Right ventricle myocardium superior (tissue), 1 donor: ENCODE measurements at regions not wholly inside any gene's neighbourhood (a gene's known extent, or its start where the extent isn't known, plus 50 kb on each side); places are given as distances from the start of the nearest gene placed in this dataset.

ENCODE experiments used
- ATAC-seq: fragments of 200-7000 bp; cut with Tn5 transposase; one replicate; pipeline ENCODE4 v1.9.1; 2020; ENCODE audit warnings: mild to moderate bottlenecking; ENCODE audit not compliant: poor library complexity
- DNase-seq: peaks from one replicate; pipeline ENCODE4 v3.0.0-alpha.2; 2020
- intact Hi-C: fragments of 100-400 bp; cut with DNase I; formaldehyde crosslinking; loops from one replicate; pipeline ENCODE4 v1.11.2; 2022
- donor health status: DM: no; HTN: yes; CAD: no; lungs with severe emphysema.

DNA sequence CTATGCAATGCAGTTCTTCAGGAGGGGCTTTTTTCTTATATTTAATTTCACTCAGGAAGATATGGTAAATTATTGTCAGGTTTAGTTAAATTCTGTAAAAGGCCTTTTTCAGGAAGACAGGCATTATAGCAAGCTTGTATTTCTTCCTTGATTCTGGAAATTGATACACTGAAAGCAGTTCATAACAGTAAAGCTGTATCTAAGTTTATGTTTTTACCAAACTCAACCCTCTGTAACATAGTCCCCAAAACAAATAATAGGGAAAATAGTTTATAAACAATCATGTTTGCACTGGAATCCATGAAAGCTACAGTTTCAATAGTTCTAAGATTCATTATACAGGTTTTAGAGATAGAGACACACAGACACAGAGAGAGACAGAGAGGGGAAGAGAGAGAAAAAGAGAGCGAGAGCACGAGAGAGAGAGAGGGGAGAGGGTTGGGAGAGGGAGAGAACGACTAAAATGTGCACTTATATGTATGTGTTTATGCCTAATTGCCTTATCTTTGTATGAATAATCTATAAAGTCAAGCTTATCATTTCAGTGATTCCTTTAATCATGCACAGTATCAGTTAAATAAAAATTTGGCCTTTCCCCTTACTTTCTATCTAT, 454.4 kb downstream of the RFPL4B start:
- DNase-seq (no peak), ATAC-seq (no peak)
- intact Hi-C loops, result no loop called here

DNA sequence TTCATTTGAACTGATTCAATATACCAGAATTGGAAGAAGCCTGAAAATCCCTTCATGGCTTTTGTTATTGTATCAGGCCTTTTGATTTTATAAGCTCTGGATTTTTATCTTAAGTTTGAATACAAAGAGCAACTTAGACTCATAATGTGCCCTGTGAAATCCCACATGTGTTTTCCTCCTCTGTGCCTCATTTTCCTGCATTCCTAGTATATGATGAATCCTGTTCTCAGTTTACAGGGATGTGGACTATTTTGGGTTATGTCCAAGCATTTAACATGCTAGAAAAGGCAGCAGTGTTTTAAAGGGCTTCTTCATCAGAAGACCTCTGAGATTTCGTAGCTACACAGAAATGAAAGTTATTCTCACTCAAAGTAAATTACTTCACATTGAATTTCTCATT, 455.0 kb downstream of the RFPL4B start:
- intact Hi-C loops, result no loop called here

DNA sequence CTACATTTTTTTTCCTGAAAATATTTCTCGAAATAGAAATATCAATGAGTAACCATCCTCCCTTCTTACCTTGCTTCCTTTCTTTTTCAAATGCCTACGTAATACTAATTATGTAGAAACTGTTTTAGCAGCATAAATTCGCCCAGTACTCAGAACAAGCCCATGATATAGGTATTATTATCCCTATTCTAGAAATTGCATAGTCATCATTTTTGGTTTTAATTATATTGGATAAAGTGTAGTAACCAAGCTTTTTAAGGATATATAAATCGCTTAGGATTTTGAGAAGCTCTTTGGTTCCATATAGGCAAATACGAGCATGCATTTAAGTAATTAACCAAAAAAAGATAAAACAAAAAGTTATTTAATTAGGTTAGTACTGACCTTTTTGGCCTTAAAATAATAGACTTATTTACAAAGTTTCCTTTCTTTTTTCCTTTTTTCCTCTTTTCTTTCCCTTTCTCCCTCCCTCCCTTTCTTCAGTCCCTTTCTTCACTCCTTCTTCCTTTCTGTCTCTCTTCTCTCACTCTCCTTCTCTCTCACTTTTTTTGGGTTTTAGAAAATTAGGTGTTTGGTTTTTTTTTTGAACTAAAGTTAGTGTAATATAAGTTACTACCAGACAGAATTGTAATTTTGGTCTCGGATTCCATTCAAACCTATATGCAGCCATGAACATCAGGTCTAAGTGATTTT, 457.7 kb downstream of the RFPL4B start:
- intact Hi-C loops, result no loop called here
- ATAC-seq, result no peak
- DNase-seq, result no peak

More for the DNA sequence above, 455.0 kb downstream of the RFPL4B start:
- ATAC-seq, result no peak
- DNase-seq, result no peak

DNA sequence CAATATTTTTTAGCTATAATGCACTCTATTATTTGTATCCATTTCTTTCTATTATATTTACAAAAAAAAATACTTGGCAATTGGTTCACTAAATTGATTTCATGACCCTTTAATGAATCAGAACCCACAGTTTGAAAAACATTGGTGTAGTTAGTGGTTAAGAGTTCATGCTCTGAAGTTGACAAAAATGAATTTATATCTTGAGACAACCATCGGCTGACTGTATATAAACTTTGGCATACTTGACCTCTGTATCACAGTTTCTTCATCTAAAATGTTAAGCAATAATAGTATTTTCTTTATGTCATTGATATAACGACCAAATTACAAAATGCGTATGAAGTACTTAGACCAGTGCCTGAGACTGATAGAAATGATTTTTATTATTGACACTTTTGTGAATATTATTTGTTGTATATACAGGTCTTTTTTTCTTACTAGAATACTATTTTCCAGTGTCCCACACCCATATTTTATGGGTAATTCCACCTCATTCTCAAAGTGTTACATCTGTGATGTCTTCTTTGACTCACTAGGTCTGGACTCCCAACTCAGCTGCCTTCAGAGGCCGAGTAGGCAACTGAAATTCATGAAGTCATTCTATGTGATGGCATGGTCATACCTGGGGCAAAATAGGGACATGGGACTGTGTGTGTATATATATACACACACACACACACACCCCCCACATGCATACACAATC, 459.2 kb downstream of the RFPL4B start:
- ATAC-seq (no peak), DNase-seq (no peak)
- intact Hi-C loops, result no loop called here

DNA sequence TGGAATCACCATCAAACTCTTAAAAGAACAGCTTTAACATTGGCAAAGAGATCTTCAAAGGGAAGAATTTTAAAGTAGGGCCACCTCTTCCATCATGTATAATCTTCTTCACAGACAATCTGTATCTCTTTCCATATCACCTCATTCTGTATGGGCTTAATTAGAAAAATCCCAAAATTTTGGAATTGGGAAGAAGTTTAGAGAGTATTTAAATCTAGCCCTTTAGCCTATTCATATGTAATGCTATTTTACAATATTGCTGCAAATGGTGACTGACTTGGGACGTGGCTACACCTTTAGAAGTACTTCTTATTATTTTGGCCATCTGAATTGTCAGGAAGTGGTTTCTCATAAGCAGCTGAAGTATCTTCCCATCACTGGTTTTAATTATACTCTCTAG, 474.3 kb downstream of the RFPL4B start:
- DNase-seq (no peak), ATAC-seq (no peak)
- intact Hi-C loops, result no loop called here

DNA sequence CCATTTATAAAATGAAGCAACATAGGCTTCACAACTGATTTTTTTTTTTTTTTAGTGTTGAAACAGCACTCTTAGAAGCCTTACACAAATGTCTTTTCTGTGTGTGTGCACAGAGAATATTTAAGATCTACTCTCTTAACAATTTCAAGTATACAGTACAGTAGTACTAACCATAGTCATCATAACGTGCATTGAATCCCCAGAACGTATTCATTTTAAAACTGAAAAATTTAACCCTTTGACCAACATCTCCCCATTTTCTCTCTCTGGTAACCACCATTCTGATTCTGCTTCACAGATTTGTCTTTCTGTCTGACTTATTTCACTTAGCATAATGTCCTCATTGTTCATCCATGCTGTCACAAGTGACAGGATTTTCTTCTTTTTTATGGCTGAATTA, 475.6 kb downstream of the RFPL4B start:
- intact Hi-C loops, result no loop called here
- DNase-seq, result no peak
- no peak for ATAC-seq

DNA sequence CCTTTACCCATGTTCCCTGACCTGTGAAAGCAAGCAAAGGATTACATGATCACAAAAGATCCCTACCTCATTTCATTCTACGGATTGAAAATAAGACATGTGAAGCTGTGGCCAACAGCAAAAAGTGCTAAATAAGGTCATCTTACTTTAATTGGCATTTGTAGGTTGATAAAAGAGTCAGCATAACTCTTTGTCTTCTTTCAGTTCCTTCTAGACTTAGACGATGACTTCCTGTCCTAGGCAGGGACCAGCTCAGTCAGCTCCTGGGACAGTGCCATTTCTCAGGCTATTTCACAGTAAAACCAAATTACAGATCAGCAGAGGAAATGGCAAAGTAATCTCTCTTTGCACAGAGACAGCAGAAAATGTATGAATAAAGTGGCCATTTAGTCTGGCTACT, 480.7 kb downstream of the RFPL4B start:
- DNase-seq, result peak; percentile 47
- peak; percentile 55 for ATAC-seq
- intact Hi-C loops, result no loop called here

DNA sequence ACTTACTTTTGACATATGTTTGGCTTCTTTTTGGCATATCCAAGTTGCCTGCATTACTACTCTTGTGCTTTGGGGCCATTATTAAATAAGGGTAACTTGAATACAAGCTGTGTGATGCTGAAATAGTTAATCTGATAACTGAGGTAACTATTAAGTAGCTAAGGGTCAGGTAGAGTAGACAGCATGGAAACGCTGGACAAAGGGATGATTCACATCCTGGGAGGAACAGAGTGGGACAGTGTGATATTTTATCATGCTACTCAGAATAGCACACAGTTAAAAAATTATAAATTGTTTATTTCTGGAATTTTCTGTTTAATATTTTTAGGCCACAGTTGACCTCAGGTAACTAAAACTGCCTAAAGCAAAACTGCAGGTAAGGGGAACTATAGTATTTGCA, 483.9 kb downstream of the RFPL4B start:
- intact Hi-C loops, result no loop called here
- DNase-seq, result no peak

DNA sequence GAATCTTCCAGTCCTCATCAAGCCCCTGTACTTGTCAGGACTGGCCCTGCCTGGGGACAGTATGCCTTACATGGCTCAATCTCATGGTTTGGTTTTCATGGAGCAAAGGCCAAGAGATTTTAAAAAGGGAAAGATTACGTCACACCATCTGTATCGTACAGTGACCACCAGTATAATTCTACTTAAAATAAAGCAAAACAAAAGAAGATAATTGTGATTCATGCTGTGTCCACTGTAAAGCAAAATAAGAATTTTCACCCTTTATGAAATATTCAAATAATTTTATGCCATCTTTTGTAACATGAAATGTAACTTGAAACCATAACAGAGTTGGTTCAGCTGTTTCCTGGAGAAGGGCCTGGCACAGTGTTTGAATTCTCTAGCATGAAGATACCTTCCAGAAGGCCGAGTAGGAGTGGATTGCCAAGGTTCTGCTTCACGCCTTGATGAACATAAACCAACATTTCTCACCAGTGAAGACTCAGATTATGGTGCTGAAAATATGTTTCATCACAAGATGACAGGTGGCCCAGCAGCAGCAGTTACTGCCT, 486.5 kb downstream of the RFPL4B start:
- ATAC-seq, result no peak
- intact Hi-C loops, result no loop called here
- no peak for DNase-seq

More for the DNA sequence above, 483.9 kb downstream of the RFPL4B start:
- no peak for ATAC-seq

DNA sequence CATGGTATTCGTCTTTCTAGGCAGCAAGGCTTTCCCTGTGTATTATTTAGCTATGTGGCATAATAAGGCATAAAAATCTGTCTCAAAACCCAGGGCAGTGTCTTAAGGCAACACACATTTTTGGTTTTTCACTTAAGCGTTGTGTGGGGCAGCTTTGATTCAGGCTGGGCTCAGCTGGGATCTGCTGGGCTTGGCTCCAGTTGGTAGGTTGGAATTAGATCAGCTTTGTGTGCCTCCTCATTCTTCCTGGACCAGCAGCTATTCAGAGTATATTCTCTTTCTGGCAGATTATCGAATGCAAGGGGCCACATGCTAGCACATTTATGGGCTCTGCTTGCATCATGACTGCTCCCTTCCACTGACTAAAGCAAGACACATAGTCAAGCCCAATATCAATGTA, 487.9 kb downstream of the RFPL4B start:
- intact Hi-C loops, result no loop called here
- no peak for DNase-seq
- ATAC-seq, result no peak

DNA sequence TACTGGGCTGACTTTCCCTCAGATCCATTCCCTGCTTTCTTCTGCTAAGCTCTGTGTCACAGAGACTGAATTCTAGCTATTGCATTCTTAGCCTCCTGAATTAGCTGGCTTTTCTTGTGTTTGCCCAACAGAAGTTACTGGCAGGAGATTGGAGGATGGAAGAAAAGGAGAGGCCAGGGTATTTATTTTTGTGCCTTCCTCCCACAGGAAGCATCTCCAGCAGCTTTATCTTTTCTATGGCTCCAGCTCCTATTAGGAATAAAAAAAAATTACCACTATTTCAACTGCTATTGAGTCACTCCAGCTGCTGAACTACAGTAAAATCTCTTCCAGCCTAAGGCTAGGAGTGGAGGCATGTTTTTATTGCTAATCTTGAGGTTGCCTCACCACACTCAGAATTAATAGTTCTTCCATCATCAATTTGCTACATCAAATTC, 492.4 kb downstream of the RFPL4B start:
- ATAC-seq (peak; percentile 92), DNase-seq (no peak)
- intact Hi-C loops, result no loop called here

DNA sequence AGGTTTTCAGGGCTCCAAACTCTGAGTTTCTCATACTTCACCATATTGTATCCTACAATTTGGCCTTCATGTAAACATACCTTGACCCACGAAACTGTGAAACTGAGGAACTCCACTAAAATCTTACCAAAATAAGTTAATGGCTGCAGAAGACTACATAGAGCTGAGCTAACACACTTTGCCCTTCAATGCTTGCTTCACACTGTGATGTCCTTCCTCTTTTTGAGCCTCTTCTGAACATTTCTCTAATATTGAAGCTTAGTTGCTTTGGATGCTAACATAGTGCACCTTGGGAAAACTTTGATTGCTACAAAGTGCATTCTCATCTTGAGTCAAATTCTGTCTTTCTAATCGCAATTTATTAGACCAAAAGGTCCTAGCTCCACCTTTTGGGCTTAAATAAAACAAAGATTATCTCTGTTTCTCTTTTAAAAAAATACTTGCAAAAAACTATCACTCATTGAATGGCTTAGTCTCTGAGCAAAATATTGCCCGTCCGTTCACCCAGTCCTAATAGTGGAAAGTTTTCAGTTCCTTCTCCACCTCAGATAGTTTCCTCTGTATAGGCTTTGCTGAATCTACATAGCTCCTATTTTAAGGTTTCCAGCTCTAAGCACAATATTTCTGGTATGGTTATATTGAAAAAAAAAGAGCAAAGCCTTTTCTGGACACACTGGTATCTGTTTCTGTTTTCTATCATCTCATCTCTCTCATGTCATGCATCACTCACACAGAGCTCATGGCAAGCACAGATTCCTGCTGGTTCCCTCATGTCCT, 494.6 kb downstream of the RFPL4B start:
- intact Hi-C loops, result no loop called here
- ATAC-seq (no peak), DNase-seq (no peak)

DNA sequence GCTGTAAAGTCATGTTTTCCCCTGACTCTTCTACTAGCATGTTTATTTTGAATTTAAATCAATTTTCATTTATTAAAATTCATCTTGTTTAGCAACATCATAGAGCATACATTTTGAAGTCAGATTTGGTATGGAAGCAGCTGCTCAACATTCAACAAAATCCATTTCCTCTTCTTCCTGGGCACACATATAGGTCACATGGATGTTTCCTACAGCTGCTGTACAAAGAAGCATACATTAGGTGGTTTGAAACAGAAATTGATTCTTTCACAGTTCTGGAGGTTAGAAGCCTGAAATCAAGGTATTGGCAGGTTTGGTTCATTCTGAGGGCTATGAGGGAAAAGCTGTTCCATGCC, 495.2 kb downstream of the RFPL4B start:
- ATAC-seq (no peak), DNase-seq (no peak)
- intact Hi-C loops, result no loop called here

DNA sequence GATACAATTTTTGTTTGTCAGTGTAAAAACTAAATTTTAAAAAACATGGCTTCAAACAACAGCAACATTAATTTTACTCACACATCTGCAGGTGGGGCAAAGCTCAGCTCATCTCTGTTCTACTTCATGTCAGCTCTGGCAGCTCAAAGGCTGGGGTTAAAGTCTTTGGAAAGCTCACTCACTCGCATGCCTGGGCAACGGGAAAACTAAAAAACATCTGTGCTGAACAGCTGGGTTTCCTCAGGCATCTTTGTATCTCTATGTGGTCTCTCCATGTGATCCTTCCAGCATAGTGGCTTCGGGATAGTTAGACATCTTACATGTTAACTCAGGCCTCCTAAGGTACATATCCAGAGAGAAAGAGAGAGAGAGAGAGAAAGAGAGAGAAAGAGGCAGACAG, 499.6 kb downstream of the RFPL4B start:
- ATAC-seq (no peak), DNase-seq (no peak)
- intact Hi-C loops, result no loop called here

DNA sequence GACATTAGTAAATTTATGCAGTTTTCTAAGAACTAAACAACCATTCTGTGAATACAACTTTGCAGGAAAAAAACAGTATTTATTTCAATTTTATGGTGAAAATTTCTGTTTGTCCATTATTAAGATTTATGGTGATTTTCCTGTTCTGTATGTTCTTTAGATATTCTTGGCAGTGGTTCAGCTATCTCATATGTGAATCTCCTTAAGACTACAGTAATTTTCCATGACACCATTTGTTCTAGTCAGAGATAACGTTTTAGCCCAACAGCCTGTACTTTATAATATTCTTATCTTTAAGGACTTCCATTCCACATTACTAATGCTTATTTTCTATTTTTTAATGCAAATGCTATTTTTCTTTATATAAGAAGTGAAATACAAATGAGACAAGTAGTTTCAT, 504.0 kb downstream of the RFPL4B start:
- intact Hi-C loops, result no loop called here
- ATAC-seq (no peak), DNase-seq (no peak)

DNA sequence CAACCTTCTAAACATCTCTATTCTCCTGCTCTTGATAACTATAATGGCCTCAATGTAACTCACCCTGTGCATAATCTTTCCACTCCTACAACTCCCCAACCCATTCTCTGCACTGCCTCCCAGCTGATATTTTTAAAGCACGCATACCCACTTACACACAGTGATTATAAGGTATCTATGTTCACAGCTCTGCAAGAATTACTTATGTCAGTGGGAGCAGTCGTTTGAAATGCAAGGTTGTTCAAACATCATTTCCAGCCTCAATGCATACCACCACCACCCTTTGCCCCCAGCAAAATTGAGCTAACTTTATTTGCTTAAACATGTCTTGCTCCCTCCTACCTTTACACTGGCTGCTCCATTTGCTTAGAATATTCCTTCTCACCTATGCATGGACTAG, 506.0 kb downstream of the RFPL4B start:
- intact Hi-C loops, result no loop called here
- ATAC-seq (no peak), DNase-seq (no peak)

DNA sequence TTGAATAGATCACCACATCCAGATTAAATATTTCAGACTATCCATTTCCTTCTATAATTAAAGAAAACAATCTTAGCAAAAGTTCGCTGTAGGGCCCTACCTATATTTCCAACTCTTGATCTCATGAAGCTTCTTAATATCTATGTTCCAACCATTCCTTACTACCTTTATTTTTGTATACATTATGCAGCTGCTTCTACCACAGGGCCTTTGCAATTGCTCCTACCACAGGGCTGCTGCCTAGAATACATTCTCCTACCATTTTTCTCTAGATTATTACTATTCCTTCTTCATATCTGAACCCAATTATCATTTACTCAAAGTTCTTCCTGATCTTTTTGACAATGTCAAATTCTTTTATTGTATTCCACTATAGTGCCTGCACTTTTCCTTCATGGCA, 516.6 kb downstream of the RFPL4B start:
- DNase-seq (no peak), ATAC-seq (no peak)
- intact Hi-C loops, result no loop called here

DNA sequence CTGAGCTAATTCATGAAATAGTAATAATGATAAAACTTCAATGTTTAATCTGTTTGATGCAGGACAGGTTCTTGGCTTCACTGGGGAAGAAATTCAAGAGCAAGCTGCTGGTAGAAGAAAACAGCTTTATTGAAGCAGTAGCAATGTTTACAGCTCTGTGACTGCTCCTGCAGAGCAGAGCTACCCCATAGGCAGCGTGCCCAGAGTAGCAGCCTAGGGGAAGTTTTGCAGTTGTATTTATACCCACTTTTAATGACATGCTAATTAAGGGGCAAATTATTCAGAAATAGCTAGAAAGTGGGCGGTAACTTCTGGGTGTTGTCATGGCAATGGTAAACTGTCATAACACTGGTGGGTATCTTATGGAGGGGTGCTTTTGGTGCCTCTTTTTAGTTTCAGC, 518.0 kb downstream of the RFPL4B start:
- no peak for DNase-seq
- no peak for ATAC-seq
- intact Hi-C loops, result no loop called here

DNA sequence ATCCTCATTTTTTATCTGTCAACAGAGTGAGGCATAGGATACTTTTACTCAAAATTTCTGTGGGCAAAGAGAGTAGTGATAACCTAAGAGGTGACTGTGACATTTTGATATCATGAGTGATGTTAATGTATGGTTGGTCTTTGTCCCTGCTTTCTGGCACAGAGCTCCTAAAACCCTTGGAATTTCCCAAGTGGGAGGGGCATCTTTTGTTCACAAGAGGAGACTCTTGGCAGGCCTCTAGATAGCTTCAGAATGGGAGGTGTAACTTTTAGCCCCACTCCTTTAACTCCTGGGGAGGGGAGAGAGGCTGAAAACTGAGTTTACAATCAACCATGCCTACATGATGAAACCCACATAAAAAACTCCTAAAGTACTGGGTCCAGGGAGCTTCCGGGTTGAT, 527.8 kb downstream of the RFPL4B start:
- DNase-seq, result no peak
- ATAC-seq, result no peak
- intact Hi-C loops, result no loop called here
